NCI-H446 (cell line): ENCODE measurements at regions not wholly inside any gene's neighbourhood (a gene's known extent, or its start where the extent isn't known, plus 50 kb on each side); places are given as distances from the start of the nearest gene placed in this dataset.
"Not testable (repeated sequence)": the region's sequence is repeated elsewhere in the genome, so short reads cannot be mapped to it uniquely, and the experiment has no call there.

Source experiments
- DNase-seq, 2 experiments: peaks; one replicate each; lab custom pipeline; 2025; lab: John Stamatoyannopoulos, UW

GRCh38 chr6:14597090-14597489 is 479.5 kb downstream of the CD83 start:
- DNase-seq, result no peak

- DNase-seq, result no peak
These were observed 480.7 kb downstream of the CD83 start for GRCh38 chr6:14598017-14598864.

GRCh38 chr6:14600306-14600705 is 482.7 kb downstream of the CD83 start:
- not testable (repeated sequence) for DNase-seq

GRCh38 chr6:14601490-14601889 is 483.9 kb downstream of the CD83 start:
- no peak for DNase-seq

- no peak for DNase-seq
These were observed 488.8 kb downstream of the CD83 start for GRCh38 chr6:14606353-14606752.

GRCh38 chr6:14610141-14610540 is 492.6 kb downstream of the CD83 start:
- no peak for DNase-seq

GRCh38 chr6:14612016-14612980 is 494.7 kb downstream of the CD83 start:
- no peak for DNase-seq

- DNase-seq, result no peak
These were observed 497.1 kb downstream of the CD83 start for GRCh38 chr6:14614631-14615030.

GRCh38 chr6:14616656-14617055 is 499.1 kb downstream of the CD83 start:
- DNase-seq, result no peak

GRCh38 chr6:14618759-14619418 is 501.3 kb downstream of the CD83 start:
- no peak for DNase-seq

- peak in 1 of 2 experiments; percentile 43 for DNase-seq
These were observed 501.8 kb downstream of the CD83 start for GRCh38 chr6:14619419-14619781.

GRCh38 chr6:14620522-14620921 is 502.9 kb downstream of the CD83 start:
- no peak for DNase-seq

- no peak for DNase-seq
These were observed 503.9 kb downstream of the CD83 start for GRCh38 chr6:14621518-14621917.

GRCh38 chr6:14622085-14622484 is 504.5 kb downstream of the CD83 start:
- DNase-seq, result peak in 1 of 2 experiments; percentile 6

GRCh38 chr6:14622909-14623505 is 505.4 kb downstream of the CD83 start:
- no peak for DNase-seq

- DNase-seq, result no peak
These were observed 507.8 kb downstream of the CD83 start for GRCh38 chr6:14625173-14625895.

- no peak for DNase-seq
These were observed 509.0 kb downstream of the CD83 start for GRCh38 chr6:14626556-14626955.

- no peak for DNase-seq
These were observed 512.4 kb downstream of the CD83 start for GRCh38 chr6:14630016-14630415.

GRCh38 chr6:14633479-14633878 is 515.9 kb downstream of the CD83 start:
- DNase-seq, result no peak

- DNase-seq, result no peak
These were observed 516.5 kb downstream of the CD83 start for GRCh38 chr6:14634072-14634471.

- no peak for DNase-seq
These were observed 517.6 kb downstream of the CD83 start for GRCh38 chr6:14635195-14635594.
